ENCODE measurements at regions not wholly inside any gene's neighbourhood (a gene's known extent, or its start where the extent isn't known, plus 50 kb on each side); places are given as distances from the start of the nearest gene placed in this dataset.
"Not testable (repeated sequence)": the region's sequence is repeated elsewhere in the genome, so short reads cannot be mapped to it uniquely, and the experiment has no call there.

- DNase-seq = no peak
Observed at GRCh38 chr5:39629946-39630345, 205.2 kb upstream of the DAB2 start.

- DNase-seq = no peak
Observed at GRCh38 chr5:39628348-39628747, 203.6 kb upstream of the DAB2 start.

- DNase-seq = no peak
Observed at GRCh38 chr5:39624890-39625289, 200.1 kb upstream of the DAB2 start.

- no peak for DNase-seq
Observed at GRCh38 chr5:39624268-39624886, 199.6 kb upstream of the DAB2 start.

- DNase-seq = no peak
Observed at GRCh38 chr5:39623291-39623865, 198.6 kb upstream of the DAB2 start.

- no peak for DNase-seq
Observed at GRCh38 chr5:39622281-39622680, 197.5 kb upstream of the DAB2 start.

- no peak for DNase-seq
Observed at GRCh38 chr5:39619168-39619818, 194.5 kb upstream of the DAB2 start.

GRCh38 chr5:39618391-39618790 lies 193.6 kb upstream of the DAB2 start:
- DNase-seq = no peak

GRCh38 chr5:39616131-39616530 lies 191.4 kb upstream of the DAB2 start:
- DNase-seq = no peak

GRCh38 chr5:39611076-39611475 lies 186.3 kb upstream of the DAB2 start:
- DNase-seq = not testable (repeated sequence)

- no peak for DNase-seq
Observed at GRCh38 chr5:39608024-39608423, 183.2 kb upstream of the DAB2 start.

- DNase-seq = no peak
Observed at GRCh38 chr5:39606591-39606990, 181.8 kb upstream of the DAB2 start.

- DNase-seq = no peak
Observed at GRCh38 chr5:39605588-39606575, 181.1 kb upstream of the DAB2 start.

- no peak for DNase-seq
Observed at GRCh38 chr5:39605145-39605544, 180.4 kb upstream of the DAB2 start.

GRCh38 chr5:39604491-39604890 lies 179.7 kb upstream of the DAB2 start:
- DNase-seq = no peak

GRCh38 chr5:39599721-39600431 lies 175.1 kb upstream of the DAB2 start:
- no peak for DNase-seq

GRCh38 chr5:39598661-39599248 lies 174.0 kb upstream of the DAB2 start:
- no peak for DNase-seq

- no peak for DNase-seq
Observed at GRCh38 chr5:39588179-39588578, 163.4 kb upstream of the DAB2 start.

GRCh38 chr5:39587675-39588074 lies 162.9 kb upstream of the DAB2 start:
- DNase-seq = no peak

- DNase-seq = no peak
Observed at GRCh38 chr5:39586185-39586584, 161.4 kb upstream of the DAB2 start.

GRCh38 chr5:39584927-39585326 lies 160.1 kb upstream of the DAB2 start:
- no peak for DNase-seq
